ENCODE measurements at regions not wholly inside any gene's neighbourhood (a gene's known extent, or its start where the extent isn't known, plus 50 kb on each side); places are given as distances from the start of the nearest gene placed in this dataset.

DNA sequence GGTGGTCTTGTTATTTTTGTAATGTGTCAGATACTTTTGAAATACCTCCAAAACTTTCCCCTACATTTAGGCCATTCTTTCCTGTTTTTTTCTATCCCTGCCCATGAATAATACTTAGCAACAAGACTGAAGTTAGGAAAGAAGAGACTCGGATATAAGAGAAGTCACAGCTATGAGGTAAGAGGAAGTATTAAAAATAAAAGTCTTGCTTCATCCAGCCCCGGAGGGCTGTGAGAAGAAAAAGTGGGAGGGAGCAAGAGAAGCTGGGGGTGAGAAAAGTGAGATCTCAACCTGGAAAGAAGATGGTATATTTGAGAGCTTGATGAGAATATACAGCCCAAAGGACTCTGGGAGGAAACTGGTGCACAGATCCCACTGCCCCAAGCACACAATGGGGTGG is 213.5 kb upstream of the CDIN1 start:
- TF ChIP-seq, protein P1, sequence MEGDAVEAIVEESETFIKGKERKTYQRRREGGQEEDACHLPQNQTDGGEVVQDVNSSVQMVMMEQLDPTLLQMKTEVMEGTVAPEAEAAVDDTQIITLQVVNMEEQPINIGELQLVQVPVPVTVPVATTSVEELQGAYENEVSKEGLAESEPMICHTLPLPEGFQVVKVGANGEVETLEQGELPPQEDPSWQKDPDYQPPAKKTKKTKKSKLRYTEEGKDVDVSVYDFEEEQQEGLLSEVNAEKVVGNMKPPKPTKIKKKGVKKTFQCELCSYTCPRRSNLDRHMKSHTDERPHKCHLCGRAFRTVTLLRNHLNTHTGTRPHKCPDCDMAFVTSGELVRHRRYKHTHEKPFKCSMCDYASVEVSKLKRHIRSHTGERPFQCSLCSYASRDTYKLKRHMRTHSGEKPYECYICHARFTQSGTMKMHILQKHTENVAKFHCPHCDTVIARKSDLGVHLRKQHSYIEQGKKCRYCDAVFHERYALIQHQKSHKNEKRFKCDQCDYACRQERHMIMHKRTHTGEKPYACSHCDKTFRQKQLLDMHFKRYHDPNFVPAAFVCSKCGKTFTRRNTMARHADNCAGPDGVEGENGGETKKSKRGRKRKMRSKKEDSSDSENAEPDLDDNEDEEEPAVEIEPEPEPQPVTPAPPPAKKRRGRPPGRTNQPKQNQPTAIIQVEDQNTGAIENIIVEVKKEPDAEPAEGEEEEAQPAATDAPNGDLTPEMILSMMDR (IDR thresholded peaks at IDR 0.05; ENCODE audit: low read depth, low read length, poor library complexity, severe bottlenecking), result no peak
- no peak for TF ChIP-seq EZH2phosphoT487 (IDR thresholded peaks at IDR 0.05; ENCODE audit: borderline replicate concordance, low read length)
